ENCODE measurements at regions not wholly inside any gene's neighbourhood (a gene's known extent, or its start where the extent isn't known, plus 50 kb on each side); places are given as distances from the start of the nearest gene placed in this dataset.
"Not testable (repeated sequence)": the region's sequence is repeated elsewhere in the genome, so short reads cannot be mapped to it uniquely, and the experiment has no call there.

DNA sequence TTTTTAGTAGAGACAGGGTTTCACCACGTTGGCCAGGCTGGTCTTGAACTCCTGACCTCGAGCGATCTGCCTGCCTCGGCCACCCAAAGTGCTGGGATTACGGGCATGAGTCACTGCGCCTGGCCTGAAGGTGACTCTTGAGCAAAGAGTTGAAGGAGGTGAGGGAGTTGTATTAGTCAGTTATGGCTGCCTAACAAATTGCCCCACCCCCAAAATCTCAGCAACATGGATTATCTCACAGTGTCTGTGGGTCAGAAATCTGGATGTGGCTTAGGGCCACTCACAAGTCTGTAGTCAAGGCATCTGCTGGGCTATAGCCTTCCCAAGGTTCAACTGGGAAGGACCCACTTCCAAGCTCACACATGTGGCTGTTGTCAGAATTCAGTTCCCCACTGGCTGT lies 52.8 kb upstream of the ADGRE5 start:
- intact Hi-C loops (cut with DNase I): no loop called here
- ATAC-seq: no peak

GRCh38 chr19:14327061-14327460 lies 54.2 kb upstream of the ADGRE5 start:
- ATAC-seq; intact Hi-C loops (cut with DNase I); DNase-seq: not testable (repeated sequence)

More for the DNA sequence above, 52.8 kb upstream of the ADGRE5 start:
- no peak for DNase-seq

GRCh38 chr19:14325863-14326262 lies 55.4 kb upstream of the ADGRE5 start:
- ATAC-seq: no peak
- DNase-seq: no peak
- intact Hi-C loops (cut with DNase I): no loop called here

DNA sequence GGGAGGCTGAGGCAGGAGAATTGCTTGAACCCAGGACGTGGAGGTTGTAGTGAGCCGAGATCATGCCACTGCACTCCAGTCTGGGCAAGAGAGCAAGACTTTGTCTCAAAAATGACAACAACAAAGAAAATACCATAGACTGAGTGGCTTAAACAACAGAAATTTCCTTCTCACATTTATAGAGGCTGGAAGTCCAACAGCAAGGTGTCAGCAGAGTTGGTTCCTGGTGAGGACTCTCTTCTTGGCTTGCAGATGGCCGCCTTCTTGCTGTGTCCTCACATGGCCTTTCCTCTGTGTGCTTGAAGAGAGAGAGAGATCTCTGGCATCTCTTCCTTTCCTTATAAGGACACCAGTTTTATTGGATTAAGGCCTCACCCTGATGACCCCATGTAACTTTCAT lies 56.1 kb upstream of the ADGRE5 start:
- ATAC-seq: no peak
- DNase-seq: no peak
- intact Hi-C loops (cut with DNase I): no loop called here

- intact Hi-C loops (cut with DNase I): no loop called here
- DNase-seq: no peak
- ATAC-seq: no peak
Observed at GRCh38 chr19:14322889-14323463, 58.3 kb upstream of the ADGRE5 start.

GRCh38 chr19:14320253-14320652 lies 61.0 kb upstream of the ADGRE5 start:
- intact Hi-C loops (cut with DNase I): no loop called here
- ATAC-seq: no peak
- DNase-seq: no peak

DNA sequence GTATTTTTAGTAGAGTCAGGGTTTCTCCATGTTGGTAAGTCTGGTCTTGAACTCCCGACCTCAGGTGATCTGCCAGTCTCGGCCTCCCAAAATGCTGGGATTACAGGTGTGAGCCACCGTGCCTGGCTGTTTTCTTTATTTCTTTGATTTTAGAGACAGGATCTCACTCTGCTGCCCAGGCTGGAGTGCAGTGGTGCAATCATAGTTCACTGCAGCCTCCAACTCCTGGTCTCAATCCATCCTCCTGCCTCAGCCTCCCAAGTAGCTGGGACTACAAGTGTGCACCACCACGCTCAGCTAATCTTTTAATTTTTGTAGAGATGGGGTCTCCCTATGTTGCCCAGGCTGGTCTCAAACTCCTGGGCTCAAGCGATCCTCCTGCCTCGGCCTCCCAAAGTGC lies 61.5 kb upstream of the ADGRE5 start:
- ATAC-seq; DNase-seq; intact Hi-C loops (cut with DNase I): not testable (repeated sequence)

DNA sequence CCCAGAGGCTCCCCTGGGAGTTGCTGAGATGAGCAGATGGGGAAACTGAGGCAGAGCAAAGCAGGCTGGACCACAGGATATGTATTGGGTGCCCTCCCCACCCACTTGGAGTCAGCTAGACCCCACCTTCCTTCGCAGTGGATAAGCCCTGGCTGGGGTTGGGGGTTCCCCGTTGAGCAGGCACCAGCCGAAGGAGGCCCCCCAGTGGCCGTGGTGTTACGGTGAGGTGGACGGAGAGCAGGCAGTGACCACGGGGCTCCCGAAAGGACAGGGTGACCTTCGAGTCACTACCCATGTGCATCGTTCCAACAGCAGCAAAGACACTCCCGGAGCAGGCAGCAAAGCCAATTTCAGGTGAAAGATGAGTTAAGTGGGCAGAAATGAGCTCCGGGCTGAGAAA lies 62.4 kb upstream of the ADGRE5 start:
- no peak for ATAC-seq
- intact Hi-C loops (cut with DNase I): no loop called here

GRCh38 chr19:14317157-14317556 lies 64.1 kb upstream of the ADGRE5 start:
- DNase-seq (no peak), ATAC-seq (no peak)
- intact Hi-C loops (cut with DNase I): no loop called here

More for the DNA sequence above, 62.4 kb upstream of the ADGRE5 start:
- DNase-seq: peak; percentile 25

DNA sequence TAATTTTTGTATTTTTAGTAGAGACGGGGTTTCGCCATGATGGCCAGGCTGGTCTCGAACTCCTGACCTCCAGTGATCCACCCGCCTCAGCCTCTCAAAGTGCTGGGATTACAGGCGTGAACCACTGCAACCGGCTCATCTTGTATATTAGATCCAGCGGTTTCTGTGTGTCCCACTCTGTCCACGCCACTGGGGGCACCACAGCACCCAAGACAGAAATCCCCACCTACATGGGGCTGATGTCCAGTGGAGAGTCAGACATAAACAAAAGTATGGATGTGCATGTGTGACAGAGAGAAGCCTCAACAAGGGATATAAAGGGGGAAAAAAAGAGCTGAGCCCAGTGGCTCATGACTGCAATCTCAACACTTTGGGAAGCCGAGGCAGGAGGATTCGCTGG lies 65.8 kb upstream of the ADGRE5 start:
- ATAC-seq (no peak), DNase-seq (no peak)
- intact Hi-C loops (cut with DNase I): no loop called here

- ATAC-seq (no peak), DNase-seq (no peak)
- intact Hi-C loops (cut with DNase I): no loop called here
Observed at GRCh38 chr19:14310055-14310454, 71.2 kb upstream of the ADGRE5 start.

GRCh38 chr19:14305706-14306105 lies 75.5 kb upstream of the ADGRE5 start:
- ATAC-seq: no peak
- no peak for DNase-seq
- intact Hi-C loops (cut with DNase I): no loop called here

GRCh38 chr19:14301150-14301549 lies 80.1 kb upstream of the ADGRE5 start:
- intact Hi-C loops (cut with DNase I): no loop called here
- DNase-seq (no peak), ATAC-seq (no peak)

- intact Hi-C loops (cut with DNase I): no loop called here
- no peak for ATAC-seq
Observed at GRCh38 chr19:14300303-14300702, 80.9 kb upstream of the ADGRE5 start.

DNA sequence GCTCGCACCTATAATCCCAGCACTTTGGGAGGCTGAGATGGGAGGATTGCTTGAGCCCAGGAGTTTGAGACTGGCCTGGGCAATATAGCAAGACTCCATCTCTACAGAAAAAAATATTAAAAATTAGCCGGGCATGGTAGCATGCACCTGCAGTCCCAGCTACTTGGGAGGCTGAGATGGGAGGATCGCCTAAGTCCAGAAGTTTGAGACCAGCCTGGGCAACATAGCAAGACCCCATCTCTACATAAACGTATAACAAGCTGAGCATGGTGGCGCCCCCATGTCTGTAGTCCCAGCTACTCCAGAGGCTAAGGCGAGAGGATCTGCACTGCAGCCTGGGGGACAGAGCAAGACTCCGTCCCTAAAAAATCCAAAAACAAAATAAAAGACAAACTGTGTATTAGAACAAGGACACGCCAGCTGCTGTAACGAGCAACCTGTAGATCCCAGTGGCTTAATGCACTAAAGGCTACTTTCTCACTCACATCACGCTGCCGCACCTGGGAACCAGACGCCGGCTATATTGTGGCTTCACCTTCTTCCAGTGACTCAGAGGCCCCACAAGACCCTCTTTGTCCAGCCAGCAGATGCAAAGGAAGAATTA lies 81.9 kb upstream of the ADGRE5 start:
- DNase-seq; ATAC-seq; intact Hi-C loops (cut with DNase I): not testable (repeated sequence)

More at GRCh38 chr19:14300303-14300702, 80.9 kb upstream of the ADGRE5 start:
- DNase-seq: no peak

- DNase-seq; intact Hi-C loops (cut with DNase I): not testable (repeated sequence)
- ATAC-seq: peak; percentile 19 to 84
Observed at GRCh38 chr19:14297883-14298576, 83.2 kb upstream of the ADGRE5 start.

DNA sequence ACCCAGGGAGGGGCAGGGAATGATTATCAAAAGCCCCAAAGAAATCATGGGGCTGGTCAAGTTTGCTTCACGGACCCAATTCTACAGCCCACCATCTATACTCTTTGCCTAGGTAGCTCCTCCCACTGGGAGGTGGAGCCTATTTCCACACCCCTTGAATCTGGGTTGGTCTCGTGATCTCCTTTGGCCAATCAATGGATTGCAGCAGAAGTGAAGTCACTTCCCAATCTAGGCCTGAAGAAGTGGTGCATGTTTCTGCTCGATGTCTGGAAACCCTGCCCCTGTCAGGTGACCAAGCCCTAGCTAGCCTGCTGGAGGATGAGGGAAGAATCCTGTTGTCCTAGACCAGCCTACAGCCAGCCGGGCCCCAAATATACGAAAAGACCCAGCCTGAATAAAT lies 86.3 kb upstream of the ADGRE5 start:
- intact Hi-C loops (cut with DNase I); ATAC-seq; DNase-seq: not testable (repeated sequence)

- intact Hi-C loops (cut with DNase I); ATAC-seq; DNase-seq: not testable (repeated sequence)
Observed at GRCh38 chr19:14293816-14294170, 87.5 kb upstream of the ADGRE5 start.

DNA sequence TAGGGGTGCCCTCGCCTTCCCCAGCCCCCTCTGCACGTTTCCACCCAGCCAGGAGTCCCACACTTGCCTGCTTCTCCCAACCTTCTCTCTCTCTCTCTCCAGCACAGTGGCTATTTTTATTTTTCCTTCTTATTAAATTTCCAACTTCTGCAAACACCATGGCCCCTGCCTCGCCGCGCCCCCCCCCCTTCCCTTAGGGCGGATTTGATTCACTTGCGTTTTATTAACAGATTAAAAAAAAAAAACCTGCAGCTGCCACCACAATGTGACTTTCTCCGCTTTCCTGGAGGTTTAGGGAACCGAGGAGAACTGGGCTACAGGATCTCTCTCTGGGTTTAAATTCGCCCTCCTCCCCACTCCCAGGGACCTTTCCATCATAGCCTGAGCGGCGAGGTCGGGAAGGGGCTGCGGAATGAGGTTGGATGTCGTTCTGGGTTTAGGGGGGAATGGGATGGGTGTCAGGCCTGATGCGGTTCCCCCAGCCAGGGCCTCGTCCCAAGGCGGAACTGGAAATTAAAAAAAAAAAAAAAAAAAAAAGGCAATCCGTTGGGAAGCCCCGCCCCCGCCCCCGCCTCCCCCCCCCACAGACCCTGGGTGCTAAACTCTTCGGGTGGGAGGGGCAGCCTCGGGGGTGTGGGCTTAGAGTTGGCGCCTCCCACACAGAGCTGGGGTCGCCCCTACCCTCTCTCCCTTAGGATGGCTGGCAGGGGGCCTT lies 87.3 kb upstream of the ADGRL1 start:
- peak in 1 of 2 donors; percentile 52 for ATAC-seq
- not testable (repeated sequence) for DNase-seq

DNA sequence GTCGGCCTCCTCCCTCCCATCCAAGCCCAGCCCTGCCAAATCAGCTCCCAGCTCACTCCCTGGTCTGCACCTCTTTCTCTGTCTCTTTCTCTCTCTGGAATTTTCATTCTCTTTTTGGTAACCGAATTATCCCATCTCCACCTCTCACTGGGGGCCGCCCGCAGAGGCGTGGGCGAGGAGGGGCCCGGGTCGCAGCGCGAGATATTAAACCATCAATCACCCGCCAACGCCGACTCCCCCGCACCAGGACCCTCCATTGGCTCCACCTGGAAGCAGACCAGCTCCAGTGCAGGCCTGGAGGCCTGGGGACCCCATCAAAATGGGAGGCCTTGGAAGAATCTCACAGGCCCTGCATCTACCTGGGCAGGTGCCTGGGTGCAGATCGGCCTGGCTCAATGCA lies 83.8 kb upstream of the ADGRL1 start:
- DNase-seq; intact Hi-C loops (cut with DNase I); ATAC-seq: not testable (repeated sequence)

More for the DNA sequence above, 87.3 kb upstream of the ADGRL1 start:
- intact Hi-C loops (cut with DNase I): not testable (repeated sequence)
